SK-N-SH treated with all-trans-retinoic acid at 6 μM for 48 hours (cell line): ENCODE measurements at regions not wholly inside any gene's neighbourhood (a gene's known extent, or its start where the extent isn't known, plus 50 kb on each side); places are given as distances from the start of the nearest gene placed in this dataset.

ENCODE experiments used
- ARNTL ChIP-seq: fragments of 450-650 bp; formaldehyde crosslinking; IDR thresholded peaks from 2 replicates; pipeline ENCODE4 v1.5.0; 2020; ENCODE audit warnings: low read depth, mild to moderate bottlenecking, moderate library complexity, borderline replicate concordance
- BACH2 ChIP-seq: fragments of 250-450 bp; sonication (Bioruptor Pico); IDR thresholded peaks from 2 replicates; pipeline ENCODE4 v1.9.0; 2021; ENCODE audit warnings: mild to moderate bottlenecking, borderline replicate concordance
- CSRNP3 ChIP-seq: fragments of 250-450 bp; sonication (Bioruptor Pico); IDR thresholded peaks from 2 replicates; pipeline ENCODE4 v1.5.1; 2021; ENCODE audit warnings: mild to moderate bottlenecking, moderate library complexity
- PATZ1 ChIP-seq: fragments of 250-450 bp; sonication (Bioruptor Pico); IDR thresholded peaks from 2 replicates; pipeline ENCODE4 v1.8.0; 2020; ENCODE audit warnings: mild to moderate bottlenecking, moderate library complexity, borderline replicate concordance
- PPARA ChIP-seq: fragments of 250-450 bp; sonication (Bioruptor Pico); IDR thresholded peaks from 2 replicates; pipeline ENCODE4 v1.5.0; 2020; ENCODE audit warnings: mild to moderate bottlenecking, borderline replicate concordance
- RARB ChIP-seq: fragments of 250-450 bp; sonication (Bioruptor Pico); IDR thresholded peaks from 2 replicates; pipeline ENCODE4 v1.8.0; 2021; ENCODE audit warnings: mild to moderate bottlenecking, moderate library complexity
- ZFP3 ChIP-seq: fragments of 250-450 bp; sonication (Bioruptor Pico); IDR thresholded peaks from 2 replicates; pipeline ENCODE4 v1.5.0; 2020; ENCODE audit warnings: mild to moderate bottlenecking, moderate library complexity
- ZFP30 ChIP-seq: fragments of 450-650 bp; formaldehyde crosslinking; IDR thresholded peaks from 2 replicates; pipeline ENCODE4 v1.5.0; 2022; ENCODE audit warnings: mild to moderate bottlenecking, moderate library complexity

- TF ChIP-seq ARNTL (CRISPR knock-in tag) (no peak), PPARA (CRISPR knock-in tag) (no peak), RARB (CRISPR knock-in tag) (no peak), PATZ1 (CRISPR knock-in tag) (no peak), BACH2 (CRISPR knock-in tag) (no peak), ZFP30 (no peak), CSRNP3 (CRISPR knock-in tag) (no peak), ZFP3 (no peak)
These were observed 1624.7 kb downstream of the MRPL39 start for GRCh38 chr21:23982546-23982945.
